PC-3 (cell line): ENCODE measurements at regions not wholly inside any gene's neighbourhood (a gene's known extent, or its start where the extent isn't known, plus 50 kb on each side); places are given as distances from the start of the nearest gene placed in this dataset.

ENCODE experiments used
- ATAC-seq: fragments of 200-7000 bp; cut with Tn5 transposase; 2 replicates; pipeline ENCODE4 v1.9.1; 2020; ENCODE audit warnings: mild to moderate bottlenecking, moderate library complexity
- BruUV-seq: library from RNA; stranded (reverse); fragments of 400-500 nt; replicated peaks from 2 replicates; lab custom pipeline; 2021; lab: Mats Ljungman, UMichigan
- CTCF ChIA-PET: fragments of 300-600 bp; sonication (Branson Sonifier 250); formaldehyde crosslinking; loops from one replicate; lab custom pipeline; 2022; ENCODE audit warnings: antibody characterized with exemption; lab: Charles Lee
- POLR2A ChIA-PET: fragments of 300-600 bp; sonication (Branson Sonifier 250); formaldehyde crosslinking; loops from one replicate; lab custom pipeline; 2022; ENCODE audit warnings: antibody characterized with exemption; ENCODE audit not compliant: unreplicated experiment; lab: Charles Lee
- DNase-seq: peaks from one replicate; pipeline ENCODE4 v3.0.0-alpha.2; 2015
- H2AFZ ChIP-seq: fragments of 300-600 bp; sonication (generic); 2 replicates; pipeline ENCODE4 v1.6.0; 2016; ENCODE audit warnings: antibody characterized with exemption, low read length
- H3F3A ChIP-seq: fragments of 300-600 bp; sonication (generic); one replicate; pipeline ENCODE4 v1.6.0; 2017; ENCODE audit warnings: antibody characterized with exemption, low read length, control low read depth, mild to moderate bottlenecking; ENCODE audit not compliant: unreplicated experiment
- H3K27ac ChIP-seq: fragments of 300-600 bp; sonication (generic); 2 replicates; pipeline ENCODE4 v1.5.1; 2016; ENCODE audit warnings: mild to moderate bottlenecking, low read length
- H3K27me3 ChIP-seq: fragments of 300-600 bp; sonication (generic); 2 replicates; pipeline ENCODE4 v1.6.1; 2016; ENCODE audit warnings: low read length, mixed read lengths
- H3K36me3 ChIP-seq: fragments of 300-600 bp; sonication (generic); 2 replicates; pipeline ENCODE4 v1.6.1; 2016; ENCODE audit warnings: low read depth, mixed run types, low read length, mixed read lengths
- H3K4me1 ChIP-seq: fragments of 300-600 bp; sonication (generic); 2 replicates; pipeline ENCODE4 v1.5.1; 2016; ENCODE audit warnings: low read length; ENCODE audit not compliant: insufficient read depth
- H3K4me2 ChIP-seq: fragments of 300-600 bp; sonication (generic); 2 replicates; pipeline ENCODE4 v1.6.0; 2016; ENCODE audit warnings: low read length
- H3K4me3 ChIP-seq: fragments of 300-600 bp; sonication (generic); 2 replicates; pipeline ENCODE4 v1.5.1; 2016; ENCODE audit warnings: mild to moderate bottlenecking, low read length, mixed read lengths
- H3K79me2 ChIP-seq: fragments of 300-600 bp; sonication (generic); 2 replicates; pipeline ENCODE4 v1.6.1; 2017; ENCODE audit warnings: low read length, mixed read lengths
- H3K9ac ChIP-seq: fragments of 300-600 bp; sonication (generic); 2 replicates; pipeline ENCODE4 v1.6.0; 2016; ENCODE audit warnings: mild to moderate bottlenecking, low read length
- H3K9me2 ChIP-seq: fragments of 300-600 bp; sonication (generic); replicated peaks from 2 replicates; pipeline ENCODE4 v1.6.1; 2016; ENCODE audit warnings: mixed run types, low read length, mixed read lengths
- H3K9me3 ChIP-seq: fragments of 300-600 bp; sonication (generic); 2 replicates; pipeline ENCODE4 v1.6.1; 2016; ENCODE audit warnings: low read length, mixed read lengths
- H4K20me1 ChIP-seq: fragments of 300-600 bp; sonication (generic); 2 replicates; pipeline ENCODE4 v1.6.1; 2016; ENCODE audit warnings: low read length, mixed read lengths
- CTCF ChIP-seq: fragments of 300-600 bp; sonication (generic); conservative IDR thresholded peaks from 2 replicates; pipeline ENCODE4 v1.5.1; 2017; ENCODE audit warnings: antibody characterized with exemption, low read depth, mild to moderate bottlenecking, low read length
- EZH2 ChIP-seq: fragments of 300-600 bp; sonication (generic); IDR thresholded peaks from one replicate; pipeline ENCODE4 v1.6.1; 2017; ENCODE audit warnings: antibody characterized with exemption, mild to moderate bottlenecking, low read length; ENCODE audit not compliant: unreplicated experiment
- EZH2phosphoT487 ChIP-seq: fragments of 300-600 bp; sonication (generic); IDR thresholded peaks from 2 replicates; pipeline ENCODE4 v1.6.1; 2018; ENCODE audit warnings: mild to moderate bottlenecking, antibody characterized with exemption, low read length, borderline replicate concordance
- intact Hi-C: fragments of 100-400 bp; cut with micrococcal nuclease; formaldehyde crosslinking; loops from 2 replicates; pipeline ENCODE4 v1.9.0; 2023

GRCh38 chr21:22556829-22557228 is 1558.6 kb downstream of the NCAM2 start:
- H3K27me3 ChIP-seq = no peaks in the 10 kb centered on the region
- intact Hi-C loops = no loop called here
- ATAC-seq (no peak), DNase-seq (no peak)
- no peaks in the 10 kb centered on the region for H3K9me2 ChIP-seq
- no peaks in the 10 kb centered on the region for H3F3A ChIP-seq
- no peaks in the 10 kb centered on the region for H3K36me3 ChIP-seq
- no peak overlapping the region for H2AFZ ChIP-seq
- H3K9me3 ChIP-seq = 0 out of 2 replicates have a peak, but pooled peaks cover 6% of the 10 kb centered on the region
- H3K4me1 ChIP-seq = no peaks in the 10 kb centered on the region
- no peak overlapping the region for H3K9ac ChIP-seq
- no peaks in the 10 kb centered on the region for H3K79me2 ChIP-seq
- TF ChIP-seq CTCF (no peak), EZH2 (no peak), EZH2phosphoT487 (no peak)
- H4K20me1 ChIP-seq = no peaks in the 10 kb centered on the region
- no peak overlapping the region for H3K27ac ChIP-seq
- ChIA-PET CTCF (no interaction called here), POLR2A (no interaction called here)
- no TSS peak for BruUV-seq
- H3K4me2 ChIP-seq = no peak overlapping the region
- H3K4me3 ChIP-seq = no peak overlapping the region

DNA sequence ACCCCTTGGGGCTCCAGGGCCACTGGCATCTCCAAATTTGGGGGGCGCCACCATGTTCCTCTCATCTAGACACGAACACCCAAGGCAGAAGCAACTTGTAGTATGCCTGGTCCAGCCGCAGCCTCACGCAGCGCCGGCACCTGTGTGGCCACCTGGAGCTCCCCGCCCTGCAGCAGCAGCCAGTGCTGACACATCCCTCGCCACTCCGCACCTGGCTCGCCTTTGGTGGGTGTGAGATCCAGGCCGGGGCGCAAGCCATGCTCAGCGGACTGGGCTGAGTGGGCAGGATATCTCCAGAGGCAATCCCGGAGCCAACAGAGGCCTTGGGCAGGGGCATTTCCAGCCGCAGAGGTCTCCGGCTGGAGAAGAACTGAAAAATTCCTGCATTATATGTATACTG is 1563.7 kb downstream of the NCAM2 start:
- Histone ChIP-seq H4K20me1 (no peaks in the 10 kb centered on the region), H3K9me3 (0 out of 2 replicates have a peak, but pooled peaks cover 6% of the 10 kb centered on the region), H2AFZ (no peak overlapping the region), H3K9me2 (no peaks in the 10 kb centered on the region), H3K27ac (no peak overlapping the region), H3K79me2 (no peaks in the 10 kb centered on the region), H3F3A (no peaks in the 10 kb centered on the region), H3K36me3 (no peaks in the 10 kb centered on the region), H3K4me3 (no peak overlapping the region), H3K9ac (no peak overlapping the region), H3K4me2 (no peak overlapping the region), H3K4me1 (no peaks in the 10 kb centered on the region), H3K27me3 (no peaks in the 10 kb centered on the region)
- ATAC-seq (no peak), DNase-seq (no peak)
- intact Hi-C loops = no loop called here
- ChIA-PET POLR2A (no interaction called here), CTCF (no interaction called here)
- BruUV-seq = no TSS peak
- TF ChIP-seq EZH2phosphoT487 (no peak), EZH2 (no peak), CTCF (no peak)

DNA sequence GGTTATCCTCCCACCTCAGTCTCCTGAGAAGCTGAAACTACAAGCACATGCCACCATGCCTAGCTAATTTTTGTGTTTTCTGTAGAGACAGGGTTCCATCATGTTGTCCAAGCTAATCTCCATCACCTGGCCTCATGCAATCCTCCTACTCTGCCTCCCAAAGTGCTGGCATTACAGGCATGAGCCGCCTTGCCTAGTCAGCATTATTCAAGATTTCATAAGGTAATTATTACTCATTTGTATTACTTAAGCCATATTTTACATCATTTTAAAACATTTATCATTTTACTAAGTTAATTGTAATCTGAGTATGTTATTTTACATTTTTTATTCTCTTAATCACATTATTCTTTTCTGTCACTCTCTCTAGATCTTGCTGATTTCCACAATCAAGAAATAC is 1575.6 kb downstream of the NCAM2 start:
- H3K4me1 ChIP-seq = no peaks in the 10 kb centered on the region
- H4K20me1 ChIP-seq = no peaks in the 10 kb centered on the region
- H3K36me3 ChIP-seq = no peaks in the 10 kb centered on the region
- H3K27ac ChIP-seq = no peak overlapping the region
- intact Hi-C loops = loop anchor here (2.0 to 10.0 kb wide), 3 partner anchors 219 to 591 kb away; no protein-coding TSS in a partner anchor
- ChIA-PET POLR2A (no interaction called here), CTCF (no interaction called here)
- TF ChIP-seq EZH2phosphoT487 = no peak
- no peak for TF ChIP-seq CTCF
- no peak for TF ChIP-seq EZH2
- H3K9me2 ChIP-seq = no peaks in the 10 kb centered on the region
- H3K27me3 ChIP-seq = no peaks in the 10 kb centered on the region
- no peak overlapping the region for H2AFZ ChIP-seq
- H3K79me2 ChIP-seq = no peaks in the 10 kb centered on the region
- BruUV-seq = no TSS peak
- DNase-seq (no peak), ATAC-seq (no peak)
- no peaks in the 10 kb centered on the region for H3K9me3 ChIP-seq
- H3F3A ChIP-seq = no peaks in the 10 kb centered on the region
- no peak overlapping the region for H3K9ac ChIP-seq
- no peak overlapping the region for H3K4me3 ChIP-seq
- H3K4me2 ChIP-seq = no peak overlapping the region
